HT-29 (cell line): ENCODE measurements at regions not wholly inside any gene's neighbourhood (a gene's known extent, or its start where the extent isn't known, plus 50 kb on each side); places are given as distances from the start of the nearest gene placed in this dataset.

Experiments used
- DNase-seq: peaks from one replicate; pipeline ENCODE4 v3.0.0-alpha.2; 2015; ENCODE audit warnings: low spot score

DNA sequence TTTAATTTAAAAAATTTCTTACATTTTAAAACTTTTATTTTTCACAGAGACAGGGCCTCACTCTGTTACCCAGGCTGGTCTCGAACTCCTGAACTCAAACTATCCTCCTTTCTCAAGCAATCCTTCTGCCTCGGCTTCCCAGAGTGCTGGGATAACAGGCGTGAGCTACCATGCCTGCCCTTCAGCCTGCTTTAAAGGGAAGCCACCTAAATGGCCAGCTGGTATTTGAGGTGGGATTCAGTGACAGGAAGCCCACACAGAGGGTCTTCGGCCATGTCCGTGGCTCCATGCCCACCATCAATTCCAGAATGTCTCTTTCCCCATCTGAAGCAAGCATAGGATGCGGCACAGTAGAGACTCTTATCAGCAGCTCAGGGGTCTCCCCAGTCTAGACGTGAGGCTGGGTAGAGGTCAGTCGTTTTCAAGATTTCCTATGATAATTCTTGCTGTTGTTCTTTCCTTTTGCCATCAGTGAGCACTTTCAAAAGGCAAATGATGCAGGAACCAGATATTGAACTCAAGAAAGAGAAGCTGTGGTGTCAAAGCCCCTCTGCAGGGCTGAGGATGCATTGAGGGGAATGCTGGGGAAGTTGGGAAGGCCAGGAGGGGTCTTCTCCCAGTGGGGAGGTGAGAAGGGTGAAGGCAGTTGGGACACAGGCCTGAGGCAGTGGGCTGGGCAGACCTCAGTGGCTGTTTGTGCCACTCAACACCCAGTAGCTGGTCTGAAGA lies 291.5 kb upstream of the IGFBP3 start:
- no peak for DNase-seq

DNA sequence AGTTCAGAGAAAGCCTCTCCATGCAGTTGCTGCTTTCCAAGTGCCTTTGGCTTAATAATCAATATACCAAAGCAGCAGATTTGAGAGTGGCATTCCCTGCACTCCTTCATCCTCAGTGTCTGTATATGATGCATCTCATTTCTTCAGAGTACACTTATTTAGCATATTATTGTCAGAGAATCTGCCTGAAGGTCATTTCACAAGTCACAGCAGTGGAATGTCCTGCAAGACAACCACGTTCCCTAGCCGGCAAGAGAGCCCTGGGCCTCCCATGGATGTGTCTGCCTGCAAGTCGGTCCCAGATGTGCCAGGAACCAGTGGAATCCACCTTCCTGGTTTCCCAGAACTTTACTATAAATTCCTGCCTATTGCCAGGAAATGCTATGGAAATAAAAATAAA lies 289.4 kb upstream of the IGFBP3 start:
- DNase-seq = no peak

DNA sequence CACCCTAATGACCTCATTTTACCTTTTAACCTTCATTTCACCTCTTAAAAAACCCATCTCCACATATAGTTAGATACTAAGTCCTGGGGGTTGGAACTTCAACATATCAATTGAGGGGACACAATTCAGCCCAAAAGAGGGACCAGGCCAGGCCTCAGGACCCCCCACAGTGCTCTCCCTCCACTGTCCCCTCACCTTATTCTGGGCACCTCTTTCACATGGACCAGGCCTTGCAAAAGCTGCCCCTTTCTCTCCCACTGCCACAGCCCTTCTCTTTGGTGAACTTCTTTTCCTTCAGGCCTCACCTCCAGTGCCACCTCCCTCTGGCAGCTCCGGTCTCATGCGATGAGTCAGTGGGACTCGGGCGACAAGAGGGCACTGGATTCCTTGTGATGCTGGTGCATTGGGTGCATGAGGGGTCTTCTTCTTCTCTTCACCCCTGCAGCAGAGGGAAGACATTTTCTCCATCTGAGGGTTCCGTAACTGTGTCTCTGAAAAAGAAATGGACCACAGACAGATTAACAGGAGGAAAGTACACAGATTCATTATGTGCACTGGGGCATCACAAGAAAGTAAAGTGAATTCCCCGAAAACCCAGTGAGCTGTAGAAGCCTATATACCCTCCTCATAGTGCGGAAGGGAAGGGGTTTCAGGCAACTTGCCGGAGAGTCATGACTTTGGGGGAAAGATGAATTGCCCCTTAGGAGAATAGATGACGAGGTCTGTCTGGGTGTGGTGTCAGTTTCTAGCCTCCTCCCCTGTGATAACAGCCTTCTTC lies 288.7 kb upstream of the IGFBP3 start:
- DNase-seq = no peak

DNA sequence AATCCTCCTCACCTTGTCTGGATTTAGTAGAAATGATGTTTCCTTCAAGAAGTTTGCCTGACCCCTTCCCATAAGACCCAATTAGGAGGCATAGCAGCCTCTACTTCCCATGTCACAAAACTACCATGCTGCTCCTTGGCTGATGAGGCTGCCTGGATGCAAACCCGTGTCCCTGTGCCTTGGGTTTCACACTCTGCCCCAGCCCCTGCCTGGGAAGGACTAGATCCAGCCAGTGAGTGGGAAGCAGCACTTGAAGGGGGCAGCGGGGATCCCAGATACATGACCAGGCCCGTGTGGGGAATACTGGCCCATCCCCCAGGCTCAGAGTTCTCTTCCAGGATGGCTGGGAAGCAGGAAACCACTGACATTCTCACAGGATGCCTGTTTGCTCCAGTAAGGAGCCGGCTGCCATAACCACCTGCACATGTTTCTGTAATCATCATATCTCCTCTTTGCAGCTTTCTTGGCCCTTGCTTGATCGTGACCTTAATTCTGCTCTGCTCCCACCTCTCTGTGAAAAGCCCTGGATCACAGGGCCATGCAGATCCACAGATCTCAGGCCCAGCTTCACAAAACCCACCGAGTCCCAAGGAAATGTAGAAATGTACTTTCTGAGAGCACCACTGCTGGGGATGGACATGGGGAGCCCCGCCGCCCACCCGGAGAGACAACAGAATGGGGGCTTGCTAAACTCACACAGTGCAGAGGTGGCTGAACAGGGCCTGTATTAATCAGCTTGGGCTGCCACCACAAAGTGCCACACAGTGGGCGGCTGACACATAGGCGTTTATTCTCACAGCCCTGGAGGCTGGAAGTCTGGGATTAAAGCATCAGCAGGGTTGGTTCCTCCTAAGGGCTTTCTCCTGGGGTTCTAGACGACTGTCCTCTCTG lies 287.8 kb upstream of the IGFBP3 start:
- DNase-seq = peak; percentile 21

DNA sequence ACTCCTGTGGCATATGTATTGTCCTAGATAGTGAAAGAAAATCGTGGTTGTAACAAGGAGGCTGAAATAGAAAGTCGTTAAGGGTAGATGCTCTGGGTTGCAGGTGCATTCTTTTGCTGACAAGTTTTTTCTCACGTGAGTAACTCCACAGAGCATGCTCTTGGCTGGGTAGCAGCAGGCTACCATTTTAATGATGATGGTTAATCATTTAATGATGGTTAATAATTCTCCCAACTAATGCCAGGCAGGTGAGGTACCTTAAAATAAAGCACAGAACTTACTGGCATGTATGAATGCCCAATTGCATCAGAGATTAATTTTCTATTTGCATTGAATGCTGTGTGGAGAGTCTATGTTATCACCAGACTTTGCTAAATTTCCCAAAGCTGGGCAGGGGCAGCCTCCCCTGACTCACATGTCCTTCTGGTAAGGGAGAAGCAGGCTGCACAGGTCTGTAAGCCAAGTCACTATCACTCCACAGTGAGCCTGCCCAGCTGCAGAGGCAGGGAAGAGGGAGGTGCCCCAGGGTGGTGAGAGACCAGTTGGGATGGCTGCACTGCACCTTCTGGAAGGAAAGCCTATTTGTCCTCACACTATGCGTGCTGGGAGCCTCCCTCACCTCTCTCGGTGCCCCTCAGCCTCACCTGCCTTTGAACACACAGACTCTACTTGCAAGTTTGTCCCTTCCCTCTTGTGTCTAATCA lies 287.0 kb upstream of the IGFBP3 start:
- DNase-seq = peak; percentile 66

DNA sequence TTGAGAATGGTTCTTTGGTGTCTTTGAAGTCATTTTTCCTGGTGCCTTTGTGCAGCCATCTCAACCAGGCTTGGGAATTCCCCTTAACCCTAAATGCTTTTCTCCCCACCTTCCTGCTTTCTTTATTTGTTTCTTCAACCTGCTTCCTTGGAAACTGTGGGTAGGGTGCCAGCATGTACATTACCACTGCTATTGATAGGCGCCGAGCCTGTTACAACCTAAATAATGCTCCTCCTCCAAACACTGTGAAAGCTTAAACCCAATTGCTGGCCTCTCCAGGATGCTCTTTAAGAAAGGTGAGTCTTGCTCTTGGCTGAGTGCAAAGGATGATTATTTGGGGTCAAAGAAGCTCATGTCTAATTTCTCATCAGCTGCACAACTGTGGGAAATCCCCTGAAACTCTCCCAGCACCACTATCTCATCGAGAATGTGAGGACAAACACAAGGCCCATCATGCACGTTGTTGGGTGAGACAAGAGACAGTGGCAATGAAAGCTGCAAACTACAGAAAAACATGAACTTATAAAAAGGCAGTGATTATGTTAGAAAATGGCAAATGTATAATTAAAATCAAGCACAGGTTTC lies 285.5 kb upstream of the IGFBP3 start:
- peak; percentile 90 for DNase-seq

DNA sequence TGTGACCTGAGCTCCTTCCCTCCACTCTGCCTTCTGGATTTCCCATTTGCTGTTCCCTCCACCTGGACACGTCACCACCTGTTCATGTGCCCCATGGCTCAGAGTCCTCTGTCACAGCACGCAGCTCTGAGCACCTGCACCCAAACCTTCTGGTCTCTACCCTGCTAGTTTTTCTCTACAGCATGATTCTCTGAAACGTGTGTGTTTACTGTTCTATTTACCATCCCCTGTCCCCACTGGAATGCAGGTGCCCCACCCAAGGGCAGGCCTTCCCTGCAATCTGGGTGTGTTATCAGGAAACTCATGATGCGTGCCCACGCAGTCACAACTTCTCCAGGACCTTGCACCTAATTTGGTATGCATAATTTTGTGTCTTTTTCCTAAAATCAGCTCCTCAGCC lies 284.4 kb upstream of the IGFBP3 start:
- peak; percentile 92 for DNase-seq

DNA sequence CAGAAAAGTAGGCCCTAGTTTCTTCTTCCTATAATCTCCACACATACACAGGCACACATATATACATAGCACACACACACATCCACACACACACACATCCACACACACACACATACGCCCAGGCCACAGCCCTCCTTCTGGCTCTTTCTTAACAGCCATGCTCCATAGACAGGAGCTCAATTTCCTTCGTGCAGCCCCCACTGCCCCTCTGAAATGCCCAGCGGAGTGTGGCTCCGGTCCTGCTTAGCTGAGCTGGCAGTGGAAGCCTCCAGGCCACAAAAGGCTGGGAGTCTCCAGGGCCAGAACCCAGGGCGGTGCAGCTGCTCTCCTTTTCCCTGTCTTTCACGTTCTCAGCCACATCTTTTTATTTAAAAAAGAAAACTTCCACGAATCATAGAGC lies 282.9 kb upstream of the IGFBP3 start:
- DNase-seq = no peak

DNA sequence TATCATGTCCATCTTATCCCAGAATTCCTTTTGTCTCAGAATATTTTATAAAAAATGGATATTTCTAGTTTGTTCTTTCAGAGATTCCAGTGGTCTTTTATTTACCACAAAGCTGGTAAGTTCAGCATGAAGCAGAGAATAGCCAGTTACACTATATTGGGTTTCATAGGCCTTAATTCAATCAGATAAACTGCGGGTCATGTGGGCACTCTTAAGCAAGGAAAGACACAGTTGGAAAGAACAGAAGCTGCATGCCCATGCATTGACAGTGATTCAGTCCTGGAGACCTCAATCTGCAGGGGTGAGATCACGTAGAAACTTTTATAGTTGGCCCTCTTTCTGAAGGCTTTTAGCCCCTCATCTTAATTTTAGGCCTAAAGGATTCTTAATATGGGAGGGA lies 281.3 kb upstream of the IGFBP3 start:
- no peak for DNase-seq

DNA sequence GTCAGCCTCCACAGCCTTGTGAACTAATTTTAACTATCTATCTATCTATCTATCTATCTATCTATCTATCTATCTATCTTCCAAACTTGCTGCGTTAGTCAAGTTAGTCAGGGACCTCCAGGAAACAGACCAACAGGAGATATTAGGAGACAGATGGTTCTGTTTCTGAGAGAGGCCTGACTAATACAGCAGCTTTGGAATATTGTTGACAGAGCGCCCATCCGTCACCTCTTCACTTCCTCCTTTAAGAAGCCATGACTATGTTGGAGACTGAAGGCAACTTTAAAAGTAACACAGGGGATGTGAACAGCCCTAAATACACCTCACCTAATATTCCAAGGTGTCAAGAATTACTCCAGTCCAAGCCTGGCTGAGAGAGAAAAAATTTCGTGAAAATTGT lies 280.9 kb upstream of the IGFBP3 start:
- no peak for DNase-seq

DNA sequence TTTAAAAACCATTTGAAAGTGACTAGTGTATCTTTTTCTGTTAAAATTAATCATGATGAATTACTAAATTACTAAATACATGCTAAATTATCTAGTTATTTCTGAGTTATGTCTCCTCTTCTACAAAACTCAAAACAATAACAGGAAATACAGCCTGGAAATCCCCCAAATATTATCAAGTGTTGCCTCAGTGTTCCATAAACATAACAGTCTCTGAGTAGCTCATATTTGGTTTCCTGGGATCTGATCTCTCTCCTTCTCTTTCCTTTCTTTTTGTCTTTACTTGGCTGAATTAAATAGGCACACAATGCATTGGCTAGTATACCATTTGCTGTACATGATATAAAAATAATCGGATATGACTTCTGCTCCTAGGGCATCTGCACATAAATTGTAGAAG lies 277.6 kb upstream of the IGFBP3 start:
- no peak for DNase-seq

DNA sequence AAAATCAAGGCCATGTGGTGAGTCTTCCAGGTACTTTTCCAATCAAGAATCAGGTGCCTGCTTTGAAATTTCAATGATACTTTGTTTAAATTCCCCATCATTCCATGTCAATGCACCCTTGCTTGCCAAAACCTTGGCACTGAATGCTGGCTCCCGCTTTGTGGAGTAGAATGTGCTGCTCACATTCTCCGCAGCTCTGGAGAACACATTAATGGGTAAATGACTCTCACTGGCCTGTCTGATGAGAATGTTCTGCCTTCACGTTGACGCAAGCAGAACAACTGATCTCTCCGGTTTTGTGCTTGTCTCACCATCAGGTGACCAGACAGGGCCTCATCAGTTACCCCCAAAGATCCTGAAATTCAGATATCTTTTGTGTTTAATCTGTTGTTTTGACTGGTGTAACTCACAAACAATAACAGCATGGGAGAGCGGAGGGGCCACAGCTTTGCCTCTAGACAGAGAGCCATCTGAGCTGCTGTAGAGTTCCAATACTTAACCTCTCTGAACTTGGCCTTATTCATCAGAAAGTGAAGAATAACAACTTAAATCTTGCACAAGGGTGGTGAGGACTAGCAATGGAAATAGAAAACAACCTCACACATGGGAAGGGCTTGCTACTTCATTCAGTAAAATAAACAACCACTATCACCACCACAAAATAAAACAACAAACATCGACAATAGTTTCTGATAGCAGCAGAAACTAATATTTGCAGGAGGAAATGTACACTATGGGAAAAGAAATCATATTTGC lies 276.9 kb upstream of the IGFBP3 start:
- DNase-seq = no peak

DNA sequence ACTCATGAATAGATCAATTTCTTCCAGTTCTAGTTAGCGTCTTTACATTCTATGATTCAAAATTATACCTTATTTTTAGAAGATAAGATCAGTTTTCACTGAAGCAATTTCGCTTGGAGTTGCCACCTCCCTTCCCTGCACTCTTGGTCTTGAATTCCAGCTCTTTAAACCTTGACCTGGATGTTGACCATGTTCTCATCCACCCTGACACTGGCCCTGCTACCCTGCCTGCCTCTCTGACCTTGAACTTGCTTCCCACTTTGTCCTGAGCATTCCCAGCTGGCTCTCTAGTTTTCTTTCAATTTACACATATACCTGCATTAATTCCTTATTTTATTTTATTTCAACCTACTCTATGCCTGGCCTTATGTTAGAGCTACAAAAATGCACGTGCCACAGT lies 274.9 kb upstream of the IGFBP3 start:
- no peak for DNase-seq

DNA sequence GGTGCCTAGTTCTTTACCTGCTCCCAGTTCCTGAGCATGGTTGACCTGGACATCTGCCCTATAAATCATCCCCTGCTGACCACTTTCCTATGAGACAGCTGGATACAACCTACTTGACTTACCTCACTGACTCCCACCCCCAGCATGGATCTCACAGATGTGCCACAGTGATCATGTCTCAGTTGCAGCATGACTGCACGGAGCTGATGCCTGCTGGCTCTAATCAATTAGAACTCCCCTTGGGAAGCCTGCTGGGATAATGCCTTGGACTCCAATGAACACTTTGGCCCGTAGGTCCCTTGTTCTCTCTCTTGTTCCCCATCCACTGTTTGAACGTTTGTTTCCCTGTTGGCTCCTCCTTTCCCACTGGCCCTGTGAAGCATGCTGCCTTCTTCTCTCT lies 271.2 kb upstream of the IGFBP3 start:
- no peak for DNase-seq

DNA sequence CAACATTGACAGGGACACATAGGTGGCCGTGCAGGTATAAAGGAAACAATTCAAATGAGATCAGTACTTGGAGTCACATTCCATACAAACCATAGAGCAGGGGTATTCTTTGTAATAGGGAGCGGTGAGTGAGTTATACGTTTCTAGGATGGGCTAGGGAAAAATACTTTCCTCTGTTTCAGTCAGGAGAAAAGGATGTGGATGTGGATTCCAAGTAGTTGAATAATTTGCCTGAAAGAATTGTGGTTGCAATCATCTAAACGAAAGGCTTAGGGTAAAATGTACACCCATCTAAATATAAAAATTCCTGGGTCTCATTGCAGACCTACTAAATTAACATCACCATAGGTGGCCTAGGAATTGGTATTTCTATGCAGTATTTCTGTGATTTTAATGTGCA lies 270.7 kb upstream of the IGFBP3 start:
- DNase-seq = no peak

DNA sequence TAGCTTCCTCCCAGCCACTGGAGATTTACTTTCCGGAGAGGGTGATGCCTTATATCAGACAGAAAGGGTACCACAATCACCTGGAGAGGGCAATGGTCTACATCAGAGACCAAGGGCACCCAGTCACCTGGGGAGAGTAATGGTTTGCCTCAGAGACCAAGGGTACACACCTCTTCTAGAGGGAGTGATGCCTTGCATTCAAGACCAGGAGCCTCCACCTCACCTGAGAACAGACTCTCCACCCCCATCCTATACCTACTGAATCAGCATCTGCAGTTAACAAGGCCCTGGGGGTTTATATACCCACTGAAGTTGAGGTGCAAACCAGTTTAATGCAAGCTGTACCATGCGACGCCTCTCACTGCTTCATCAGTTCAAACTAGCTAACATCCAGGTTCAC lies 270.2 kb upstream of the IGFBP3 start:
- no peak for DNase-seq

DNA sequence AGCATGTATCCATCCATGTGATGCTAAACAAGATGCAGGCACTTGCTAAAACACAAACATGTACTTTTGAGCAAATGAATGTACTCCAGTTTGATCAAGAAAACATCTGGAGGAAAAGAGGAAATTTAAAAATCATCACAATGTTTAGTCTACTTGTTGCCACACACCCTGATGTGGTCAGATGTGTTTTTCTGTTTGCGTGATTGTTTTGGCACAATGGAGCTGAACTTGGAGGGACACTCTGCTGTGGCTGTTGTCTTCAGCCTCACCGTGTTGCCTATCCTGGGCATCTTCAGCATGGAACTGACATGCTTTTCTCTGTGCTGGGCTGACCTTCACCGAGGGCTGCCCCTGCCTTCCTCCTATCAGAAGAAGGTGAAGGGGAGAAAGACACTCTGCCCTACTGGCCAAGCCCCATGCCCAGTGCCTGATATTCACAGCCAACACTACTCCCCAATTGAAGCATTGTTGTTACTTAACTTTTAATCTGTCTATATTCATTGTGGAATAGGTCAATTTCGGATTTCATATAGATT lies 268.3 kb upstream of the IGFBP3 start:
- no peak for DNase-seq

DNA sequence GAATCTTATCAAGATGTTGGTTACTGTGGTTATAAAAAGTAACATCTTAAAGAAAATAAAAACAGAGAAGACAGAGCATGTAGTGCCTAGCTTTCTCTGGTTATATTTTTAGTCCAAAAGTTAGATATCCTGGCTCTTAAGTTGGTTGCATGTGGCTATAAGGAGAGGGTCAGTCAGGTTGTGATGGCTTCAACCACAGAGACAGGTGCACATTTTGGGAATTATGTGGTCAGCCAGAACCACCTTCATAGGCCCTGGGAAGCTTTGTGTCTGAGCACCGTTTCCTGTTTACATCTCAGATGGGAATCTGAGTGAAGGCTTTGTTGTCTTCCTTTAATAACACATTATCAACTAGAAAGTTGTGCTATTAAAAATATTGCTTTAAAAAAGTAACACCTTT lies 265.1 kb upstream of the IGFBP3 start:
- no peak for DNase-seq

DNA sequence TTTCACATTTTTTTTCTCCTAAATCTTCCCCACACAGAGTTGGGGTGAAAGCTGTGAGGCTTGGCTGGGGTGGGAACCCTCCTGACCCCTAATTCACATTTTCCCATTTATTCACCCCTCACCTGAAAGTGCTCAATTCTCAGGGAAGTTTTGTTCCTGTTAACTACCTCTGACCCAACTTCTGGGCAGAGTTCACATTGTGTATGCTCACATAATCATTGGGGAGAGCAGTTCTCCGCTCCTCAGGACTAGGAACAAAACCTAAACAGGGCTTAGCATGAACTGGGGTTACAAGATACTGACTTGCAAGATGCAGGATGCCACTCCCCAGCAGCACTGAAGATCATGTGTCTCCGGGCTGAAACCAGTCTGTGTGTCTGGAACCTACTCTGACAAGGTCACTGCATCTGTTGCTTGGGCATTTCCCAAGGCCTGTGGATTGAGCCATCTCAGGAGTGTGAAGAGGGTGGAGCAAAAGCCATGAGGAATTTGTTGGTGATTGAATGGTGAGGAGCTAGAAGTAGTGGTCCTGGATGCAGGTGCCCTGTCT lies 258.1 kb upstream of the IGFBP3 start:
- DNase-seq = no peak

DNA sequence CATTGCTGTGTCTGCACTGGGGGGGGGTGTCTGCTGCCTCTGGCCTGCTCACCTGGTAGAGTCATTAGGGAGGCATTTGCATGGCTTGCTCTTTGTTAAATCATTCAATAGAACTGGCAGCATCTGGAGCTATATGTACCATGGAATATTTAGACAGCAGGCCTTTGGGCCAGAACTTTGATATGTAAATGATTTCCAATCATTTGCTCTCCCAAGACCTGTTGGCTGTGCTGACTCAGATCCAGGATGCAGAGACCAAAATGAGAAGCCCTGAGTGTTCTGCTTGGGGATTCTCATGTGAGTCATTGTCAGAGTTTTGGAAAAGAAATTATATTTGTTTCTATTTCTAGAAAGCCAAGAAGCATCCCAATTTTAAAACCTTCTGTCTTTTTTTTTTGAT lies 257.6 kb upstream of the IGFBP3 start:
- no peak for DNase-seq
